ENCODE measurements at regions not wholly inside any gene's neighbourhood (a gene's known extent, or its start where the extent isn't known, plus 50 kb on each side); places are given as distances from the start of the nearest gene placed in this dataset.

- no peak for TF ChIP-seq POLR2A (IDR thresholded peaks at IDR 0.05)
- no peak for TF ChIP-seq CTCF (IDR thresholded peaks at IDR 0.05)
Observed at GRCh38 chr6:25007269-25007699, 71.5 kb upstream of the RIPOR2 start.
